Duodenal mucosa (tissue), 2 donors: ENCODE measurements at regions not wholly inside any gene's neighbourhood (a gene's known extent, or its start where the extent isn't known, plus 50 kb on each side); places are given as distances from the start of the nearest gene placed in this dataset.

Source experiments
- H3K27ac ChIP-seq: one replicate; pipeline ENCODE4 v1.7.0; 2013; ENCODE audit warnings: low read depth, low read length
- H3K27me3 ChIP-seq, 2 donors: one replicate each; pipeline ENCODE4 v1.7.0; 2013; ENCODE audit warnings: low read length in 2 of 2, control low read depth in 1 of 2; ENCODE audit not compliant: insufficient read depth in 2 of 2, control insufficient read depth in 1 of 2
- H3K36me3 ChIP-seq, 2 donors: one replicate each; pipeline ENCODE4 v1.7.0; 2013; ENCODE audit warnings: low read length in 2 of 2, control low read depth in 1 of 2; ENCODE audit not compliant: insufficient read depth in 2 of 2, control insufficient read depth in 1 of 2
- H3K4me1 ChIP-seq, 2 donors: one replicate each; pipeline ENCODE4 v1.7.0; 2013; ENCODE audit warnings: low read length in 2 of 2, control low read depth in 1 of 2; ENCODE audit not compliant: insufficient read depth in 2 of 2, control insufficient read depth in 1 of 2
- H3K4me3 ChIP-seq, 2 donors: one replicate each; pipeline ENCODE4 v1.7.0; 2013; ENCODE audit warnings: low read length in 2 of 2, low read depth in 1 of 2
- H3K9ac ChIP-seq, 2 donors: one replicate each; pipeline ENCODE4 v1.7.0; 2013; ENCODE audit warnings: low read length in 2 of 2, low read depth in 1 of 2
- H3K9me3 ChIP-seq, 2 donors: one replicate each; pipeline ENCODE4 v1.7.0; 2013; ENCODE audit warnings: low read length in 2 of 2, control low read depth in 1 of 2; ENCODE audit not compliant: control insufficient read depth in 1 of 2

GRCh38 chr7:130822642-130823041 lies 88.6 kb upstream of the KLF14 start:
- no peaks in the 10 kb centered on the region for H3K36me3 ChIP-seq
- H3K9me3 ChIP-seq = peaks cover 4 to 7% of the 10 kb centered on the region in 2 donors

GRCh38 chr7:130823060-130823459 lies 89.1 kb upstream of the KLF14 start:
- Histone ChIP-seq H3K4me1 (no peaks in the 10 kb centered on the region), H3K36me3 (no peaks in the 10 kb centered on the region), H3K27me3 (no peaks in the 10 kb centered on the region)

More at GRCh38 chr7:130822642-130823041, 88.6 kb upstream of the KLF14 start:
- Histone ChIP-seq H3K9ac (no peak overlapping the region), H3K27me3 (no peaks in the 10 kb centered on the region), H3K4me3 (no peak overlapping the region), H3K27ac (no peak overlapping the region), H3K4me1 (no peaks in the 10 kb centered on the region)

GRCh38 chr7:130825819-130826218 lies 91.8 kb upstream of the KLF14 start:
- Histone ChIP-seq H3K36me3 (no peaks in the 10 kb centered on the region), H3K4me1 (no peaks in the 10 kb centered on the region), H3K9ac (no peak overlapping the region), H3K4me3 (no peak overlapping the region), H3K9me3 (peaks cover 4 to 7% of the 10 kb centered on the region in 2 donors), H3K27me3 (no peaks in the 10 kb centered on the region), H3K27ac (no peak overlapping the region)

More at GRCh38 chr7:130823060-130823459, 89.1 kb upstream of the KLF14 start:
- H3K4me3 ChIP-seq = no peak overlapping the region
- peaks cover 4 to 7% of the 10 kb centered on the region in 2 donors for H3K9me3 ChIP-seq
- no peak overlapping the region for H3K27ac ChIP-seq
- H3K9ac ChIP-seq = no peak overlapping the region

- Histone ChIP-seq H3K9ac (no peak overlapping the region), H3K27ac (no peak overlapping the region), H3K4me3 (no peak overlapping the region), H3K36me3 (no peaks in the 10 kb centered on the region), H3K9me3 (peaks cover 4 to 7% of the 10 kb centered on the region in 2 donors), H3K27me3 (no peaks in the 10 kb centered on the region), H3K4me1 (no peaks in the 10 kb centered on the region)
Observed at GRCh38 chr7:130829415-130829814, 95.4 kb upstream of the KLF14 start.

GRCh38 chr7:130831322-130831721 lies 97.3 kb upstream of the KLF14 start:
- H3K36me3 ChIP-seq = no peaks in the 10 kb centered on the region
- H3K4me1 ChIP-seq = no peaks in the 10 kb centered on the region
- H3K4me3 ChIP-seq = no peak overlapping the region
- no peak overlapping the region for H3K27ac ChIP-seq
- H3K9ac ChIP-seq = no peak overlapping the region
- H3K9me3 ChIP-seq = peaks cover 3 to 4% of the 10 kb centered on the region in 2 donors
- no peaks in the 10 kb centered on the region for H3K27me3 ChIP-seq

GRCh38 chr7:130831817-130832481 lies 97.9 kb upstream of the KLF14 start:
- Histone ChIP-seq H3K27me3 (no peaks in the 10 kb centered on the region), H3K4me1 (no peaks in the 10 kb centered on the region), H3K36me3 (no peaks in the 10 kb centered on the region), H3K27ac (no peak overlapping the region), H3K9me3 (peaks cover under 1 to 4% of the 10 kb centered on the region in 2 donors), H3K9ac (no peak overlapping the region), H3K4me3 (no peak overlapping the region)

- Histone ChIP-seq H3K9me3 (no peaks in the 10 kb centered on the region), H3K9ac (no peak overlapping the region), H3K36me3 (no peaks in the 10 kb centered on the region), H3K27ac (no peak overlapping the region), H3K27me3 (no peaks in the 10 kb centered on the region), H3K4me3 (no peak overlapping the region), H3K4me1 (no peaks in the 10 kb centered on the region)
Observed at GRCh38 chr7:130838738-130839137, 104.7 kb upstream of the KLF14 start.

GRCh38 chr7:130840599-130840998 lies 106.6 kb upstream of the KLF14 start:
- H3K4me1 ChIP-seq = no peaks in the 10 kb centered on the region
- no peak overlapping the region for H3K9ac ChIP-seq
- no peaks in the 10 kb centered on the region for H3K27me3 ChIP-seq
- H3K9me3 ChIP-seq = no peaks in the 10 kb centered on the region
- H3K36me3 ChIP-seq = no peaks in the 10 kb centered on the region
- H3K4me3 ChIP-seq = no peak overlapping the region
- no peak overlapping the region for H3K27ac ChIP-seq

- no peaks in the 10 kb centered on the region for H3K36me3 ChIP-seq
- no peak overlapping the region for H3K27ac ChIP-seq
- no peaks in the 10 kb centered on the region for H3K27me3 ChIP-seq
- no peak overlapping the region for H3K9ac ChIP-seq
- no peak overlapping the region for H3K4me3 ChIP-seq
- no peaks in the 10 kb centered on the region for H3K9me3 ChIP-seq
- H3K4me1 ChIP-seq = no peaks in the 10 kb centered on the region
Observed at GRCh38 chr7:130841416-130841815, 107.4 kb upstream of the KLF14 start.

GRCh38 chr7:130843703-130844102 lies 109.7 kb upstream of the KLF14 start:
- Histone ChIP-seq H3K27ac (no peak overlapping the region), H3K9ac (no peak overlapping the region), H3K36me3 (no peaks in the 10 kb centered on the region), H3K27me3 (no peaks in the 10 kb centered on the region), H3K4me1 (no peaks in the 10 kb centered on the region), H3K4me3 (no peak overlapping the region), H3K9me3 (no peaks in the 10 kb centered on the region)
